ENCODE measurements at regions not wholly inside any gene's neighbourhood (a gene's known extent, or its start where the extent isn't known, plus 50 kb on each side); places are given as distances from the start of the nearest gene placed in this dataset.
"Not testable (repeated sequence)": the region's sequence is repeated elsewhere in the genome, so short reads cannot be mapped to it uniquely, and the experiment has no call there.

DNA sequence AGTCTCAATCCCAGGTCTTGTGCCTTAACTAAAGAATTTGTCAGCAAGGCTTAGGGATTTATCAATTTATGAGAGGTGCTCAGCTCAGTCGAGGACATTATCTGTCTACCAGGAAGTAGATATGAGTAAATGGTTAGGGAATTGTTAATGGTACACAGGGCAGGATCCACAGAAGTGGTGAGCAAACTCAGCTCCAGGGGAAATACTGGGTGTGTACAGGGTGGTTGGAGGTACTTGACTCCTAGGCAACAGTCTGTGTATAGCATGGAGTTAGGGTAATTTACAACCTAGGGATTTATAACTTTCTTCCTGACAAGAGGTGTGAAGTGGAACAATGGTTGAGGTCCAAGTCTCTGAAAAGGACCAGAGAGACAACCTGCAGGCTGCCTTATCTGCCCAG lies 123.4 kb upstream of the OR9Q1 start:
- H3K4me3 ChIP-seq (ENCODE audit: low read length) = no peak overlapping the region
- no peak overlapping the region for H3K27ac ChIP-seq (ENCODE audit: low read length)
- H3K36me3 ChIP-seq (ENCODE audit: insufficient read depth, low read depth, low read length) = no peaks in the 10 kb centered on the region
- no peak overlapping the region for H3K9ac ChIP-seq (ENCODE audit: low read depth, low read length)
- no peaks in the 10 kb centered on the region; the same call in 1 of the 2 replicates for H3K4me1 ChIP-seq (ENCODE audit: insufficient read depth, low read length)
- H3K27me3 ChIP-seq (ENCODE audit: insufficient read depth, low read length) = no peaks in the 10 kb centered on the region
- H3K9me3 ChIP-seq (ENCODE audit: insufficient read depth, low read depth, low read length) = peaks cover 3% of the 10 kb centered on the region; the same call in 1 of the 2 replicates

DNA sequence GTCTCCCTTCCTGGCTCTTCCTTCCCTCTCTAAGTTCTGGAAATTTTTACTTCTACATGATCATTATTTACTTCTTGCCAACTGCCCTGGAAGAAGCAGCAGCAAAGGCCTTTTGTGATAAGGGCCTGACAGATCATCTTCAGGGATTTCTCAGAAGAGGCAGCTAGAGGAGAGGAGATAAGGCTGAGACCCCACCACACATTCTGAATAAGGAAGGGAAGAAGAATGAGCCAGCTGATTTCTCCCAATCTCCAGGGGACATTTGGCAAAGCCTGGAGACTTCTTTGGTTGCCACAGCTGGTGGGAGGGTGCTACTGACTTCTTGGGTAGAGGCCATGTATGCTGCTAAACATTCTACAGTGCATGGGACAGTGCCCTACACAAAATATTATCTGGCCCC lies 122.4 kb upstream of the OR9Q1 start:
- H3K27me3 ChIP-seq (ENCODE audit: insufficient read depth, low read length) = no peaks in the 10 kb centered on the region
- no peak overlapping the region for H3K27ac ChIP-seq (ENCODE audit: low read length)
- H3K36me3 ChIP-seq (ENCODE audit: insufficient read depth, low read depth, low read length) = no peaks in the 10 kb centered on the region
- H3K4me1 ChIP-seq (ENCODE audit: insufficient read depth, low read length) = no peaks in the 10 kb centered on the region; the same call in 1 of the 2 replicates
- H3K4me3 ChIP-seq (ENCODE audit: low read length) = no peak overlapping the region
- H3K9me3 ChIP-seq (ENCODE audit: insufficient read depth, low read depth, low read length) = peaks cover 13% of the 10 kb centered on the region
- H3K9ac ChIP-seq (ENCODE audit: low read depth, low read length) = no peak overlapping the region

DNA sequence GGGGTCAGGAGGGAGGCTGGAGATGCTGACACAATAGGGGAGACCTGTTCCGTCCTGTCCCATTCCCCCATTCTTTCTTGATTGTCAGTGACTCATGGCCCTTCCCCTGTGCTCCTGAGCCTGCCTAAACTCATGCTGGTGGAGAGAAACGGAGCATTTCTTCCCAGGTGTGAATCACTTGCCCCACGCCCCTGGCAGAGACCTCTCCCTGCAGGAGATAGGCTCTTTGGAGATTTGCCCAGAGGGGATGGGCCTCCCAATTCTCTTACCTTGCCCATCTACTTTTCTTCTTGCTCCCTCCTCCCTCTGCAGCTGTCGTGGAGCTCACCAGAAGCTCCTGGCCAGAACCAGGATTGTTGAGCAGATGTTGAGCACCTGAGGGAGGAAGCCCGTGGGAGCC lies 121.9 kb upstream of the OR9Q1 start:
- Histone ChIP-seq H3K4me1 (ENCODE audit: insufficient read depth, low read length) (no peaks in the 10 kb centered on the region; the same call in 1 of the 2 replicates), H3K4me3 (ENCODE audit: low read length) (no peak overlapping the region), H3K9ac (ENCODE audit: low read depth, low read length) (no peak overlapping the region), H3K27ac (ENCODE audit: low read length) (no peak overlapping the region), H3K9me3 (ENCODE audit: insufficient read depth, low read depth, low read length) (peaks cover 16% of the 10 kb centered on the region), H3K36me3 (ENCODE audit: insufficient read depth, low read depth, low read length) (no peaks in the 10 kb centered on the region), H3K27me3 (ENCODE audit: insufficient read depth, low read length) (no peaks in the 10 kb centered on the region)

DNA sequence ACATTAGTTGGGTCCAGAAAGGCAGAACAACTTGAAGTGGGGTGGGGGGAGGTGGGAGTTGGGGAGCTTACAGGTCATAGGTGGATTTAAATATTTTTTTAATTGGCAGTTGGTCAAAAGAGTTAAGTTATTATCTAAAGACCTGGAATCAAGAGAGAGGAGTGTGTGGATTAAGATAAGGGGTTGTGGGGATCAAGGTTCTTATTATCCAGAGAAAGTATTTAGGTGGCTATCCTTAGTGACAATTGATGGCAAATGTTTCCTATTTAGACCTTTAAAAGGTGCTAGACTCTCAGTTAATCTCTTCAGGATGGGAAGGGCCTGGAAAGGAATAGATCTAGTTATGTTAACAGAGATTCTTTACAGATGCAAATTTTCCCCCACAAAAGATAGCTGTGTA lies 120.7 kb upstream of the OR9Q1 start:
- Histone ChIP-seq H3K36me3 (ENCODE audit: insufficient read depth, low read depth, low read length) (no peaks in the 10 kb centered on the region), H3K27ac (ENCODE audit: low read length) (no peak overlapping the region), H3K9ac (ENCODE audit: low read depth, low read length) (no peak overlapping the region), H3K4me3 (ENCODE audit: low read length) (no peak overlapping the region), H3K27me3 (ENCODE audit: insufficient read depth, low read length) (no peaks in the 10 kb centered on the region), H3K4me1 (ENCODE audit: insufficient read depth, low read length) (no peaks in the 10 kb centered on the region; the same call in 1 of the 2 replicates), H3K9me3 (ENCODE audit: insufficient read depth, low read depth, low read length) (peaks cover 16% of the 10 kb centered on the region)

DNA sequence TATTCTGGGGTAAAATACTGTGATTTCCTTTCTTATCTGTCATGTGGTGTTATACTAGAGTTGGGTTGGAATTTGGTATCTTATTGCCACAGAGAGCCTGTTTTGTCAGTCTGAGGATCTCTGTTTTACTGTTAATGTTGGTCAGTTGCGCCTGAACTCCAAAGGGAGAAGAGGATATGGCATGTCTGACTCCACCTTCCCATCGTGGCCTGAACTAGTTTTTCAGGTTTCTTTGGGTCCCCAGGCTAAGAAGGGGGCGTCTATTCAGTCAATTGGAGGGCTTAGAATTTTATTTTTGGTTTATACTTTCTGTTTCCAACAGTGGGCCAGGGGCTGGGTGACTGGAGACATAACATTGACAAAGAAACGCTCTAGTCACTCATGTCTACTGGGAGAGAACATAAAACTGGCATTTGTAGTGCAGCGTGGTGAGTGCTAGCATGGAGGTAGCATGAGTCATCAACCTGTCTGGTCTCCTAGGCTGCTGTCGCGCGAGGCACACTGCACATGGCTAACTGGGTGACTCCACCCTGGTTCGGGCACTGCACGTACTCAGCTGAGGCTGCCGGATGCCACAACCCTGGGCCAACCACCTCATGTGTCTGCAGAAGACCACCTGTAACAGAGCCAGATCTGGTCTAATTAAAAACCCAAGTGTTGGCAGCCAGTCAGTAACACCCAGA lies 120.1 kb upstream of the OR9Q1 start:
- Histone ChIP-seq H3K9ac (ENCODE audit: low read depth, low read length) (no peak overlapping the region), H3K27me3 (ENCODE audit: insufficient read depth, low read length) (no peaks in the 10 kb centered on the region), H3K27ac (ENCODE audit: low read length) (peak overlapping the region; percentile 1), H3K4me3 (ENCODE audit: low read length) (no peak overlapping the region), H3K36me3 (ENCODE audit: insufficient read depth, low read depth, low read length) (no peaks in the 10 kb centered on the region), H3K4me1 (ENCODE audit: insufficient read depth, low read length) (no peaks in the 10 kb centered on the region; the same call in 1 of the 2 replicates), H3K9me3 (ENCODE audit: insufficient read depth, low read depth, low read length) (peaks cover 16% of the 10 kb centered on the region)

DNA sequence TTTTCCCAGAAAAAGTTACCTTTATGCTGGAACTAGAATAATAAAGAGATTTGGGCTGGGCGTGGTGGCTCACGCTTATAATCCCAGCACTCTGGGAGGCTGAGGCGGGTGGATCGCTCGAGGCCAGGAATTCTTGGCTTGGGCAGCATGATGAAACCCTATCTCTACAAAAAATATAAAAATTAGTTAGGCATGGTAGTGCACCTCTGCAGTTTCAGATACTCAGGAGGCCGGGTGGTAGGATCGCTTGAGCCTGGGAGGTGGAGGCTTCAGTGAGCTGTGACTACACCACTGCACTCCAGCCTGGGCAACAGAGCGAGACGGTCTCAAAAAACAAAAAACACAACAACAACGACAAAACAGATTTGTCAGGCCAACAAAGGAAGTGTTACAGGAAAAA lies 119.3 kb upstream of the OR9Q1 start:
- H3K4me3 ChIP-seq (ENCODE audit: low read length) = no peak overlapping the region
- no peaks in the 10 kb centered on the region; the same call in 1 of the 2 replicates for H3K4me1 ChIP-seq (ENCODE audit: insufficient read depth, low read length)
- H3K36me3 ChIP-seq (ENCODE audit: insufficient read depth, low read depth, low read length) = no peaks in the 10 kb centered on the region
- H3K27ac ChIP-seq (ENCODE audit: low read length) = no peak overlapping the region
- no peak overlapping the region for H3K9ac ChIP-seq (ENCODE audit: low read depth, low read length)
- no peaks in the 10 kb centered on the region for H3K27me3 ChIP-seq (ENCODE audit: insufficient read depth, low read length)
- H3K9me3 ChIP-seq (ENCODE audit: insufficient read depth, low read depth, low read length) = peaks cover 16% of the 10 kb centered on the region

DNA sequence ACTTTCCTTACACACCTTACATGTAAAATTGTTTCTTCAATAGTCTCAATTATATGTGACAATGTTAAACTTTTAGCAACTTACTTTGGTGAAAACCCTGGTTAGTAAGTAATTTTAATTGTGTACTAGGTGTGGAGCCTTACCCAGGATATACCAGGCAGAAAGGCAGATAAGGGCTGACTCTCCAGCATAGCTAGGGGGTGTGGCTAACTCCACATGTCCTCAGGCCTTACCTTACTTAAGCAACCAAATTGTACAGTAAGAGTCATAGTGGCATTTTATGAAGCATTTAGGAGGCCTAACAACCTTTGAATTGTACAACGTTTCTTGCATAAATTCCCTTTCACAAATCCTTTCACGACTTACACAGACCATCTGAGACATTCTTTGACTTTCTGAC lies 118.2 kb upstream of the OR9Q1 start:
- peaks cover 16% of the 10 kb centered on the region for H3K9me3 ChIP-seq (ENCODE audit: insufficient read depth, low read depth, low read length)
- H3K27ac ChIP-seq (ENCODE audit: low read length) = no peak overlapping the region
- H3K36me3 ChIP-seq (ENCODE audit: insufficient read depth, low read depth, low read length) = no peaks in the 10 kb centered on the region
- H3K27me3 ChIP-seq (ENCODE audit: insufficient read depth, low read length) = no peaks in the 10 kb centered on the region
- no peak overlapping the region for H3K4me3 ChIP-seq (ENCODE audit: low read length)
- no peaks in the 10 kb centered on the region; the same call in 1 of the 2 replicates for H3K4me1 ChIP-seq (ENCODE audit: insufficient read depth, low read length)
- H3K9ac ChIP-seq (ENCODE audit: low read depth, low read length) = no peak overlapping the region

DNA sequence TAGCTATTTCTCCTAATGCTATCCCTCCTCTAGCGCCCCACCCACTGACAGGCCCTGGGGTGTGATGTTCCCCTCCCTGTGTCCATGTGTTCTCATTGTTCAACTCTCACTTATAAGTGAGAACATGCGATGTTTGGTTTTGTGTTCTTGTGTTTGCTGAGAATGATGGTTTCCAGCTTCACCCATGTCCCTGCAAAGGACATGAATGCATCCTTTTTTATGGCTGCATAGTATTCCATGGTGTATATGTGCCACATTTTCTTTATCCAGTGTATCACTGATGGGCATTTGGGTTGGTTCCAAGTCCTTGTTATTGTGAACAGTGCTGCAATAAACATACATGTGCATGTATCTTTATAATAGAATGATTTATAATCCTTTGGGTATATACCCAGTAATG lies 115.3 kb upstream of the OR9Q1 start:
- H3K9ac ChIP-seq (ENCODE audit: low read depth, low read length); H3K36me3 ChIP-seq (ENCODE audit: insufficient read depth, low read depth, low read length); H3K27ac ChIP-seq (ENCODE audit: low read length); H3K27me3 ChIP-seq (ENCODE audit: insufficient read depth, low read length); H3K4me3 ChIP-seq (ENCODE audit: low read length); H3K4me1 ChIP-seq (ENCODE audit: insufficient read depth, low read length): not testable (repeated sequence)
- peaks cover 16% of the 10 kb centered on the region for H3K9me3 ChIP-seq (ENCODE audit: insufficient read depth, low read depth, low read length)

DNA sequence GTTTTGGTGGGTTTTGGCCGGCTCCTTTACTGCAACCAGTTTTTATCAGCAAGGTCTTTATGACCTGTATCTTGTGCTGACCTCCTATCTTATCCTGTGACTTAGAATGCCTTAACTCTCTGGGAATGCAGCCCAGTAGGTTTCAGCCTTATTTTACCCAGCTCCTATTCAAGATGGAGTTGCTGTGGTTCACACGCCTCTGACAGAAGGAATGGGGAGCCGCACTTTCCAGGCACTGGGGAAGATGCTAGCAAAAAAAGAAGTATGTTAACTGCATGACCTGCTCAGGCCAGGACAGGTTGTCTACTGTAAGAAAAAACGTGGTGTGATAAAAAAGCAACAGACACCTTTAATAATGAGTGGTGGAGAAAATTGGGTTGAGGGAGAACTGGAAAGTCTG lies 112.2 kb upstream of the OR9Q1 start:
- H3K4me3 ChIP-seq (ENCODE audit: low read length); H3K27me3 ChIP-seq (ENCODE audit: insufficient read depth, low read length); H3K4me1 ChIP-seq (ENCODE audit: insufficient read depth, low read length); H3K36me3 ChIP-seq (ENCODE audit: insufficient read depth, low read depth, low read length); H3K9ac ChIP-seq (ENCODE audit: low read depth, low read length); H3K27ac ChIP-seq (ENCODE audit: low read length); H3K9me3 ChIP-seq (ENCODE audit: insufficient read depth, low read depth, low read length): not testable (repeated sequence)

DNA sequence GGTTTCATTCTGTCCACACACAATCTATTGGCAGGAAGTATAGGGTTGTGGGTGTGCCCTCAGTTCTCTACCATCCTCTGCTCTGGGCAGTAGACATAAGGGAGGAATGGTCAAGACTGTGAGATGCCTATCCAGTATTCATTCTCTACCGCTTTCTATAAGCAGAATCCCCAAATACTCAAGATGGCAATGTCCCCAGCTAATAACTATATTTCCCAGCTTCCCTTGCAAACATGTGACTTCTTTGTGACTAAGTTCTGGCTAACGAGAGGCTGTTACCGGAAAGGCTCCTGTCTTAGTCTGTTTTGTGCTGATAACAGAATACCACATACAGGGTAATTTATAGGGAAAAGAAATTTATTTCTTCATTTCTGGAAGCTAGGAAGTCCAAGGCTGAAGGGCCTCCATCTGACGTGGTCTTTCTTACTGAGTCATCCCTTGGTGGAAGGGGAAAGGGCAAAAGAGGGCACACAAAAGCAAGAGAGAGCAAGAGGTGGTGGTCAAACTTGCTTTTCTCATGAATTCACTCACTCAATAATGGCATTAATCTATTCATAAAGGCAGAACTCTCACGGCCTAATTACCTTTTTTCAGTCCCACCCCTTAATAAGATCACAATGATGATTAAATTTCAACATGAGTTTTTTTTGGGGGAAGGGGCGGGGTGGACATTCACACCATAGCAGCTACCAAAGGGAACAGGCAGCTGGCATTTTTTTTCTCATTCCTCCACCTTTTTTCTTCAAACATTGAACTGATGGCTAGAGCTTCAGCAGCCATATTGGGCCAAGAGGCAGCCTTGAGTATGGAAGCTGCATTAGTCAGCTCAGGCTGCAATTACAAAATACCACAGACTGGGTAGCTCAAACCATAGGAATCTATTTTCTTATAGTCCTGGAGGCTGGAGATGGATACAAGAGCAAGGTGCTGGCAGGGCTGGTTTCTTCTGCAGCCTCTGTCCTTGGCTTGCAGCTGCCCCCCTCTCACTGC lies 109.7 kb upstream of the OR9Q1 start:
- H3K9me3 ChIP-seq (ENCODE audit: insufficient read depth, low read depth, low read length) = no peaks in the 10 kb centered on the region
- no peak overlapping the region for H3K9ac ChIP-seq (ENCODE audit: low read depth, low read length)
- no peaks in the 10 kb centered on the region; the same call in 1 of the 2 replicates for H3K4me1 ChIP-seq (ENCODE audit: insufficient read depth, low read length)
- H3K27me3 ChIP-seq (ENCODE audit: insufficient read depth, low read length) = no peaks in the 10 kb centered on the region
- H3K27ac ChIP-seq (ENCODE audit: low read length) = no peak overlapping the region
- no peak overlapping the region for H3K4me3 ChIP-seq (ENCODE audit: low read length)
- no peaks in the 10 kb centered on the region for H3K36me3 ChIP-seq (ENCODE audit: insufficient read depth, low read depth, low read length)

DNA sequence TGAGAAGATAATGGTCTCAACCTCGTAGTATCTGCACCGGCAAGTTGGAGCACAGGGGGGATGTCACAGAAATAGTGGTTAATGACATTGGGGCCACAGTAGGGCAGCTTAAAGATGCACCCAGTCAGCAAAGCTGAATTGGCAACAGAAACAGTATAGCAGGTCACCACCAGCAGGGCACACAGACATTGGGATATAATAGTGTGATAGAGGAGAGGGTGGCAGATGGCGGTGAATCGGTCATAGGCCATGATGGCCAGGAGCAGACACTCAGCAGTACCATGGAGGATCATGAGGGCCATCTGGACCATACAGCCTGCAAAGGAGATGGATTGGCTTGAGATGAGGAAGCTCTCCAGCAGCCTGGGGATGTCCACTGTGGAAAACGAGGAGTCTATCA lies 106.0 kb upstream of the OR9Q1 start:
- no peak overlapping the region for H3K4me3 ChIP-seq (ENCODE audit: low read length)
- H3K27me3 ChIP-seq (ENCODE audit: insufficient read depth, low read length) = no peaks in the 10 kb centered on the region
- H3K36me3 ChIP-seq (ENCODE audit: insufficient read depth, low read depth, low read length) = no peaks in the 10 kb centered on the region
- no peaks in the 10 kb centered on the region for H3K9me3 ChIP-seq (ENCODE audit: insufficient read depth, low read depth, low read length)
- no peaks in the 10 kb centered on the region for H3K4me1 ChIP-seq (ENCODE audit: insufficient read depth, low read length)
- no peak overlapping the region for H3K27ac ChIP-seq (ENCODE audit: low read length)
- H3K9ac ChIP-seq (ENCODE audit: low read depth, low read length) = no peak overlapping the region

DNA sequence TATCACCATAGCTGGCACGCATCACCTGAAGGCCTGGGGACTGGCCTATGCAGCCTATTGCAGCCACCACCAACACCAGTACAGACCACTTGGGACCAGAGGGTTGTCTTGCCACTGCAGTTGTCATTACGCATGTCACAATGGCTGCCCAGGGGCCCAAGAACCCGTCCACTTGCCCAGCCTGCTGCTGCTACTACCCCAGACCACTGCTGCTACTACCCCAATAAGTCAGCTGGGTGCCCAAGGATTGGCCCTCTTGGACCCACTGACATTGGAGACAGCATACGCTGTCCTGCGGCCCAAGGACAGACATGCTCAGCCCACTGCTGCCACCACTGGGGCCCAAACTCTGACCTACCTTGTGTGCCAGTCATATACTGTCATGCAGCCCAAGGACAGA lies 102.7 kb upstream of the OR9Q1 start:
- H3K27me3 ChIP-seq (ENCODE audit: insufficient read depth, low read length) = no peaks in the 10 kb centered on the region
- H3K36me3 ChIP-seq (ENCODE audit: insufficient read depth, low read depth, low read length) = no peaks in the 10 kb centered on the region
- H3K9ac ChIP-seq (ENCODE audit: low read depth, low read length) = no peak overlapping the region
- no peaks in the 10 kb centered on the region for H3K4me1 ChIP-seq (ENCODE audit: insufficient read depth, low read length)
- no peaks in the 10 kb centered on the region for H3K9me3 ChIP-seq (ENCODE audit: insufficient read depth, low read depth, low read length)
- H3K27ac ChIP-seq (ENCODE audit: low read length) = no peak overlapping the region
- H3K4me3 ChIP-seq (ENCODE audit: low read length) = no peak overlapping the region

Measured in iPS-20b (cell line).